HG03108 (cell line): ENCODE measurements at regions not wholly inside any gene's neighbourhood (a gene's known extent, or its start where the extent isn't known, plus 50 kb on each side); places are given as distances from the start of the nearest gene placed in this dataset.

Experiments
- ATAC-seq: cut with Tn5 transposase; IDR thresholded peaks from one replicate; pipeline ENCODE4 v1.9.1; 2021; ENCODE audit warnings: moderate library complexity; ENCODE audit not compliant: unreplicated experiment

DNA sequence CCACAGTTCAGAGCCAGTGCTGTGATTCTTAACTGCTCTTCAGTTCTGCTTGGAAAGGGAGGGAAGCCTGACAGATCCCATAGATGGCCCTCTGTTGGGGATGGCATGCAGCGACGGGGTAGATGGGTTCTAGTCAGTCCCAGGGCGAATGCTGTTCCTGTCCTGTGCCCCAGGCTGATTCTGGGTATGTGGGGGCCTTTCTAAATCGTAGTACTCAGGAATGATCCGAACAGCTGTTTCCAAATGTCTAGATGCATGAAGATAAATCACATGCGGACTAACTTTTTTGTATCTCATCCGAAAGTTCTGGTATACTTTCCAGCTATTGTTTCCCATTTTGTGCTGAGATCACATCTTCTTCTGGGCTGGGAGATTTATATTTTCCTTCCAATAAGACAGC lies 186.0 kb upstream of the MKI67 start:
- no peak for ATAC-seq

DNA sequence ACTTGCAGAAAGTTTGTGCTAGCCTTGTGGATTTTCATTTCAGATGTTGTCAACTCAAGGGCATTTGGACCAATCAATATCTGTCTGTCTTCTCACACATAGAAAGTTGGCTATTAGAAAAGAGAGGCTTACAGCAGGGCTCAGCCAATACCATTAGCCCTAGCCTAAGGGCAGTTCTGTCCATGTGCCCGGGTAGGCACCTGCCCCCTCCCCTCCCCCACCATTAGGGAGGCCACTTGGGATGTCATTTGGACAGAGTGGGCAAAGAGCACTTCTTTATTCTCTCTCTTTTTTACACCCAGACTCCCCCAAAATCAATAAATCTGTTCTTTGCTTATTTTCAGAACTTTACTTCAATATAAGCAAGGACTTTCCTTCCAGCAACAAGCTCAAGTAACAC lies 188.5 kb upstream of the MKI67 start:
- ATAC-seq: no peak

DNA sequence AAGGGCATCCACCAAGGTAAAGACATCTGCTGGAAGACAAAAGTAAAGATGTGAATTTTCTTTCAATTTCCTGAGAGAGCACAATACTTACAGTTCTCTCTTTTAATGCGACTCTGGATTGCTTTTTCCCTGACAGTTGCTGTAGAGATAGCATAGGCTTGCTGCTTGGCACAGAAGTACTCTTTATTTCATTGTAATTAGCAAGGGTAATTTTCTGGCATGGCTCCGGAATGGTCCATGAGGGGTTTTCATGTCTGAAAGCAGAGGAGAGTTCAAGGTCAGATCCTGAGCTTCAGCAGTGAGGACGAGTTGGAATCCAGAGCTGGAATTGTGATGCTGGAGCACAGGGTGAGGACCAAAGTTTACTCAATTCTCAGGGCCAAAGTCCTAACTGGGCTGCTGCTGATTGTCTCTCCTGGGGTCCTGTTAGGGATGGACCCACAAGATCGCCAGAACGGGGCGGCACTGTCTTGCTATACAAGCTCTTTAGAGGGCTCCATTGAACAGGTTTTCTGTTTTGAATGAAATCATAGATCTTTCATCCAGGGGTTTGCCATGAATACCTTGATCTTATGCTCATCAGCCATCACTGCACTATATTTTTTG lies 190.0 kb upstream of the MKI67 start:
- no peak for ATAC-seq

DNA sequence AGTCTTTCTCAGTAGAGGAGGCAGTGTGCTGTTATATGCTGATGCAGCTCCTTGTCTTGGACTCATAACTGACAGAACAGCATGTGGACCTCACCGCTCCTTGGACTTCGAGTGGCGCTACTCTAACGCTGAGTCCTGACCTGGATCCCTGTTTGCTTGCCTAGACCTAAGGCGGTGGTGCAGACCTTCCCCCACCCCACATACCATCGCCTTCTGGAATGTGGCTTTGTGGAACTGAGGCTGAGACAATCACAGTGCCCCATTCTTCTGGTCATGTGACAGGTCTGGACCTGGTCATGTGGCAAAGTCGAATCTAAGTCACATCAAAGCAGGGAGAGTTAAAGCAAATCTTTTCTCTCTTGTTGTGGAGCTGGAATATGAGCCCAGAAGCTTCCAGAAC lies 190.7 kb upstream of the MKI67 start:
- no peak for ATAC-seq

DNA sequence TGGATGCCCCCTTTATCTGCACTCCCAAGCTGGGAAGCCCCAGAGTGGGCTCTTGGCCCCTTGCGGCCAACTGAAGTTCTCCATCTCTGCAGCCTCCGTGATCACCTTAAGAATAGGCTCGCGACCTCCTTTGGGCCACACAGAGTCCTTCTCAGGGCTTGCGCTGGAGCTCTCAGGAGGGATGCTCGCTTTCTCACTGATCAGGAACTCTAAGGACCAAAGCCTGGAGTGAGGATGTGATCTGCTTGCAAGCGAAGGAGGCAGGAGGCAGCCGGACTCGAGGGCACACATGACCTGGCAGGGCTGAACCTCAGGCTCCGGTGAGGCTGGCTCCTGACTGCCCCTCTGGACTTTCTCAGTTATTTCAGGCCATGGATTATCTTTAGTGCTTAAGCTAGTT lies 192.1 kb upstream of the MKI67 start:
- ATAC-seq: no peak

DNA sequence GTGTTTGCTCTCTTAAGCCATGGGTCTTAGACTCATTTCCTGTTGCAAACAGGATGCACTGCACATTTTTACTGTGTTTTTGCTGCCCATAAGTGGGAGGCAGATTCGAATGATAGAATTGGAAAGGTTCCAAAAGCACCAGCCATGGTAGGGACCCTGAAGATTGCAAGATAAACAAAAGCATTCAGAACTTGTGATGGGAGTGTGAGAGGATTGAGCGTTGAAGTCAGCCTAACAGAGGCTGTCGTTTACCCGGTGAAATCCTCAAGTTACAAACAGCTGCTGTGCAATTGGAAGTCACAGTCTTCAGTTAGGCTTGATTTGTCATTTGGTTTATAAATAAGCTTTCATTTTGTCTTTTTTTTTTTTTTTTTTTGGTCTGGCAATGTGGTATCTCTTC lies 192.7 kb upstream of the MKI67 start:
- no peak for ATAC-seq

DNA sequence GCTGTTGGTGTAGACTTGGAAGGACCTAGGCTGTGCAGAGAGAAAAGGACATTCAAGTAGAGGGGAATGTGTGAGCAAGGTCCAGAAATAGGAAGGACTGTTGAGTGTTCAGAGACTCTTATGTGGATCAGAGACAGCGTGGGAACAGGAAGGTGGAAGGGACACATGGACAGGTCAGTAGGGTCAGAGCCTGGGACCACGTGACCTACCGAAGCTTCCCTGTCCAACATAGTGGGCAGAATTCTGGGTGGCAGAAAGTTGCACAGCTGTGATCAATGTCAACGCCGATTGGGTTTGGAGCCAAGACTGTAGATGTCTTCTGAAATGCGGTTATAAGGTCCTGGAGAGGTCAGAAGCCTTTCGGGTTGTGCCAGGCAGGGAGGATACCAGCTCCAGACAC lies 195.9 kb upstream of the MKI67 start:
- ATAC-seq: no peak

DNA sequence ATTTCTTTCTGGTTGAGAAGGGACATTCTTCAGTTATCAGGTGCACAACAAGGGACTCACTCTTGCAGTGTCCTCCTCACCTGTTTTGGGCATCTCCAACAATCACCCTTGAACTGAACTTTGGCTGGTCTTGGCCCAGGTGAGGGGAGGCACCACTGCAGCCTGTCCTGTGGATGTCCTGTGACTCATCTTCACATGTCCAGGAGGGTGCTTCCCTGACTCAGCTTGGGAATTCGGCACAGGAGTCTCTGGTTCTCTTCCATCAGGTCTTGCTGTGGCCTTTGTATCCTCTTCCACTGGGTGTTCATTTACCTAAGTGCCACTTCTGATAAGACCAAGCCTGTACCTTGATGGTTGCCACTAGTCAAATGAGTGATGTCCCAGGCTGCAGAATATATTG lies 196.7 kb upstream of the MKI67 start:
- no peak for ATAC-seq

DNA sequence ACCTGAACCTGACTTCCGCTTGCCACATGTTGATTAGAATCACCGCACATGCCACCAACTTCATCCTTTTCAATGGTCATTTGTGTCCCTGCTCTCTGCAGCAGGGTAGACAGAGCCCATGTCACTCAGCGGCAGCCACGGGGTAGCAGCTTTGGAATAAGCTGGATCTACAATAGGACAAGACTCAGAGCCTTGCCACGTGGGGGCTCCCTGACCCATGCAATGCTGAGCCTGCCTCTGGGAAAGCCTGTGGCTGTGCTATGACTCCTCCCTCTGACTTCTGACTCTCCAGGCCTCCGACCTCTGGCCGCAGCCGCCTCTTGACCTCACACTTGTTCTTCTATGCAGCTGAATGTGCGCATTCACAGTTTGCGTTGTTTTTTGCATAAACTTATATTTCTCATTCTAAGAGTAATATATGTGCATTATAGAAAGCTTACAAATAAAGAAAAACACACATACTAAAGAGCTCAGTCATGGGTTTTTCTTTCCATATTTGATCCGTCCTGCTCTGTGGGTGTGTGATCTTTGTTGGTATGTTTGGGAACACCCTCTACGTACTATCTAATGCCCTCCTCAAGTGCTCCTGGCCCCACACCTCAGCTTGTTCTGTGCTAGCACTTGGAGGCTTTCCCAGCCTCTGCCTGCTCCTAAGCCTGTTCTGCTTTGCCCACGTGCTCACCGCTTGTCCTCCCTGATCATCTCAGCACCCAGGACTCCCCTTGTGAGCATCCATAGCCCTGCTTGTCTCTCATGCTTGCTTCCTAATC lies 198.0 kb upstream of the MKI67 start:
- no peak for ATAC-seq

DNA sequence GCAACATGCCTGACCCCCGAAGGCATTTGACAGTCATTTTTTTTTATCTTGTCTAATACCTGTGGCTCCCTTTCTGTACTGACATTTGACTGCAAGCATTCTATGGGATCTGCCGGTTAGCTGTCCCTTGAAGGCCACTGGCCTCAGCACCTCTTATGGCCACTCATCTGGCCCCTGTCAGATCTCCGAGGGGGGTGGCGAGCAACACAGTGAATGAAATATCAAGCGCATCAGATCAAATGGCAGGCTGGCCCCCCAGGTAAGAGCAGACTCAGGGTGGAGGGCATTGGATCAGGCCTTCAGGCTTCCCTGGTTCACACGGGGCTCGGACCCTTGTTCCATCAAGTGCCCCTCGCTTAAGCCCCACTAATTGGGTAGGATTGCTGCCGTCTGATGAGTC lies 199.6 kb upstream of the MKI67 start:
- no peak for ATAC-seq

DNA sequence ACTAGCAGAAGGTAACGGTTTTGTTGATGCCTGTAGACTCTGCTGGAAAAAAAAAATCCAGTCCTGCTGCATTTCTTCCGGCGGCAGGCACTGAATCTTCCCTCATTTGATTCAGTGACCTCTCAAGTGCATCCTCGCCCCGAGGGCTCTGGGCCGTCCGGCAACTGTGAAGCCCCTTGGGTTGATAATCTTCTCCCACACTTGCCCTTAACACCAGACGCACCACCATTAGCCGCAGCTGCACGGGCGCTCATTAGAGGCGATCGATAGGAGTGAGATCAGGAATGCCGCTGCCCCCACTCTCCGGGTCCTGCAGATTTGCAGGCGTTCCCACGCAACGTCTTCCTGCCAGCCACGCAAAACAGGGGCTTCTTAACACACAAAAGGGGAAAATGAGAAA lies 200.0 kb upstream of the MKI67 start:
- ATAC-seq: no peak

DNA sequence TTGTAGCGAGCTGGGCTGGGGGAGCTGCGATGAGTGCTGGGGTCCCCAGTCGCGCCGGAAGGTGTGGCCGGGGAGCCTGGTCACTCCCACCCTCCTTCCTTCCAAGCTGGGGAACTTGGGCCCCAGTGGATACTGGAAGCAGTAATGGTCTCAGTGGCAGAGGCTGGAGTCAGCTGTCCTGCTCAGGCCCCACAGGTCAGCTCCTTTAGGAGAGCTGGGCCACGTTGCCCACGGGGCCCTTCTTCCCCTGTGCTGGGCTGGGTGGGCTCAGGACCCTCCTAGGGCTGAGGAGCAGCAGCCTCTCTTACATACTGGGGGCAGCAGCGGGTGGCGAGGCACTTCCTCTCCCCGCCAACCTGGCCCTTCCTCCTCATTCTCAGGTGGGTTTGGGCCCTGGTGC lies 200.6 kb upstream of the MKI67 start:
- no peak for ATAC-seq

DNA sequence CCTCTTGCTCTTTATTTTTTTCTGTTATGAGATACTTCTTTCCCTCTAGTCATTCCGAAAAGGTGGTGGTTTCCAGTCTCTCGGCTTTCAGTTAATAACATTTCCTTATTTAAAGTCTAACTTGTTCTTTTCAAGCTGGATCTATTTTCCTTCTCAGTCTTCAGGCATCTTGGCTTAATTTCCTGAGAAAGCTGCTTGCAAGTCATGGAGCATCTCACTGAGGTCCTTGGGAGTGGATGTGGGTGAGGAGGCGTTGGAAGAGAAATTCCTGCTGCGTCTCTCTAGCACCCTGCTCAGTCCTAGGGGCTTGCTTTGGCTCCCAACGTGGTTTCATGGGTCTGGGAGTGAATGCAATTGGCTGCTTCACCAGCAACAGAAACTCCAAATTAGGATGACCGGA lies 210.2 kb upstream of the MKI67 start:
- ATAC-seq: no peak

DNA sequence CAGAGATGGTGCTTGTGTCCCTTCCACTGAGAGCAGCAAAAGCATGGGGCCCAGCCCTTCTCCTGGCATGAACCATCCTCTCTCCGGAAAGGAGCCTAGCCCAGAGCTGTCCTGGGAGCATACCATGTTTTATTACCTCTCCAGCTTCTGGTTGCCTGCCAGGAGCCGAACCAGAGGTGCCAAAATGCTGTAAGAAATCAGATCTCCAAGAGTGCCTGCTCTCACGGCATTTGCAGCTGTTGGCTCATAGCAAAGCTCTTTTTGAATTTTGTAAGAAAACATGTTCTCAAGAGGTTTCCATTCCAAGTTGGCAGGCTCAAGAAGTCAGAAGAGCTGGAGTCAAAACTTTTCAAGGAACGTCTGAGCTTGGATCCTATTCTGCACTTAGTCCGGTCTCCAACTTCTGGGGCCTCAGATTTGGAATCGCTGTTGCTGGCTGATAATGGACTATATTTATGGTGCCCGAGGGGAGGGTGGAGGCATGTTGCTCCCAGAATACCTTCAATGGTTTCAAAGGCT lies 211.7 kb upstream of the MKI67 start:
- no peak for ATAC-seq

DNA sequence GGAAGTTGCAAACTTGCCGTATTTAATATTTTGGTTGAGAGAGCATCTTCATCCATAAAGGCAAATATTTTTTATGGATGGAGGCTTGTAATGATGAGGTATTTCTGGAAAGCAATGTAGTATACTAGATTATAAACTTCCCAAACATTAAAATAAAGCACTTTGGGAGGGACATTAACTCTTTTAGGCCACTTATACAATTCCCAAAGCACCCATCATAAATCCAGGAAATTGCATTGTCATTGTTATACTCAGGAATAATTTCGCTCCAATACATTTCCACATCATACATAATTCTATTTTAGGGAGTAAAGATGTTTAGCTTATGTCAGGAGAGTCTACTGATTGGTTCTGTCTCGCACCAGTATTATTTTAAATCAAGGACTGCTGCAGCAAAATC lies 212.7 kb upstream of the MKI67 start:
- no peak for ATAC-seq

DNA sequence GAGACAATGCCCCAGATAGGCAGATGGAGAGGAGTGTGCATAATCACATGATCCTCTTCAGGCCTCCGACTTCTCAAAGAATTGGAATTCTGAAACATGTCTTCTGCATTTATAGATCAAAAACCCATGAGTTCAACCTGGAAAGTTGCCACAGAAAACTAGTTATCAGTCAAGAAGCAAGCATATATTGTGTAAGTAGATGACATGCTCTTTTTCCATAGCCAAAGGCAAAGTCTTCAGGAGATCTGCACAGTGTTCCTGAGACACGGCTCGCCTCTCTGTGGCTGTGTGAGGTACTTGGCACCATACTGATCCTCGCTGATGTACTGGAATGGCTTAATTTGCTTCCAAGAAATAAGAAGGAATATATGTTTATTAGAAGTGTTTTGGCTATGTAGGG lies 213.5 kb upstream of the MKI67 start:
- no peak for ATAC-seq

DNA sequence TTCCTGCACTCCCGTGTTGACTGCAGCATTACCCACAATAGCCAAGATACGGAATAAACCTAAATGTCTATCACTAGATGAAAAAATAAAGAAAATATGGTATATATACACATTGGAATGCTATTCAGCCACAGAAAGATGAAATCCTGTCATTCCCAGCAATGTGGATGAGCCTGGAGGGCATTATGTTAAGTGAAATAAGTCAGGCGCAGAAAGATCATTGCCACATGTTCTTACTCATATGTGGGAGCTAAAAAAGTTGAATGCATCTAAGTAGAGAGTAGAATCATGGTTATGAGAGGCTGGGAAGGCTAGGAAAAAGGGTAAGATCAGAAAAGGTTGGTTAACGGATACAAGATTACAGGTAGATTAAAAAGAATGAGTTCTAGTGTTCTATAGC lies 219.1 kb upstream of the MKI67 start:
- no peak for ATAC-seq

DNA sequence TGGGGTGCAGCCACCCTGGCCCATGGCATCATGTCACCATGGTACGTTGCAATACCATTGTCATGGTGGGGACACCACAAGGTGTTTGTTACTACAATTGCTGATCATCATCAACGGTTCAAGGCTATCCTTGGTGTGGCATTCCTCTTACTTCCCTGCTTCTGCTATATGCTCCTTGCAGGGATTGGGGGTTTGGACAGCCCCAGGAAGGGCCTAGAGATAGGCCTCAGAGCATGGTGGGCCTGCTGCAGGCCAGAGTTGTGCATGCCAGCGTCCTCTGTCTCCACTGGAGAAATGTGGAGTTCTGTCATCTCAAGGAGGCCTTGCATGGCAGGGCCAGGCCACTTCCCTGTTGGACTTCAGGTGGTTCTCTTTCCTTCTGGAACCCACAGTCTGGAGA lies 234.6 kb upstream of the MKI67 start:
- ATAC-seq: no peak

DNA sequence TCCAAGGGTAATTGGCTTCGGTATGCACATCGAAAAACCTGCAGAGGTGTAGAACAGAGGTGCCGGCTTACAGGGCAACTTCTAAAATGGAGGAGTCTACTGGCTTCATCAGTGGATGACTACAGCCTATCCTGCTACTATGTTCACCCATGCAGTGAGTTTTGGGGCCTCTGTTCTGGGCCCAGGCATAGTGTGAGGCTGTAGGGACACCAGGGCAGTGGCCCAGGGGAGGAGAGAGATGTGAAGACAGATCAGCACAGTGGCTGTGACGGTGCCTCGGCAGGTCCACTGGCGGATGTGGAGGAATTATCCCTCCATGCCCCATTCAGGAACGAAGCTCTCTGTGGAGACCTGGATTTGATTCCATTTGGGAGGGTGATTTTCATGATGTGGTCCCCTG lies 235.3 kb upstream of the MKI67 start:
- no peak for ATAC-seq

DNA sequence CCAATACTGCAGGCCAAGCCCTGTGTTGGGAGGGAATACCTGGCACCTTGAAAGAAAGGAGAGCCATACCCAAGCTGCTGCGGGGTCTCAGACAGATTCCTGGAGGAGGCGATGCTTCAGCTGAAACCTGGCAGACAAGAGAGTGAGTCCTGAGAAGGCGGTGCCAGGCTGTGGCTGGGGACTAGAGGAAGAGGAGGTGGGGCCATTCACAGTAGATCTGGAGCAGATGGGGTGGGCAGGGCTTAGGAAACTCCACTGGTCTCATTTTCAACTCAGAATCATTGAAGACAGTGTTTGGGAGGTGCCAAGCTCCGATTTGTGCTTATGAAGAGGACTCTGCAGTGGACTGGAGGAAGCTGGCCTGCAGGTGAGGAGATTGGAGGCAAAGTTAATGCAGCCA lies 236.3 kb upstream of the MKI67 start:
- no peak for ATAC-seq

DNA sequence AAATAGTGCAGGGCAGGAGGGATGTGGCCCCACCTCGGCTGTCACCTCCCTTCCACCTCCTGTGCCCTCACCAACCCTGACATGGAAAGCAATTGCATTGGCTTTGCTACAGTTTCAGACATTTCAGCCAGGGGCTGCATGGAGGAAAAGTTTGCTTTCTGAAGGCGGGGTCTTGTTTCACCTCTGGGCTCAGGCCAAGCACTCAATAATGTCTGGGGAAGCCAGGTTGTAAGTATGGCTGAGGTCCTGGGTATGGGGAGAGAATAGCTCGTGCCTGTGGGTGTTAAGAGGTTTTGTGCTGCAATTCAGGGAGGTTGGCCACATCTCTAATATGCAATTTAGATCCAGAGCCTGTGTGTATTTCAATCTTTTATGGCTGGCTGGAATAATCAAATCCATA lies 238.4 kb upstream of the MKI67 start:
- no peak for ATAC-seq

DNA sequence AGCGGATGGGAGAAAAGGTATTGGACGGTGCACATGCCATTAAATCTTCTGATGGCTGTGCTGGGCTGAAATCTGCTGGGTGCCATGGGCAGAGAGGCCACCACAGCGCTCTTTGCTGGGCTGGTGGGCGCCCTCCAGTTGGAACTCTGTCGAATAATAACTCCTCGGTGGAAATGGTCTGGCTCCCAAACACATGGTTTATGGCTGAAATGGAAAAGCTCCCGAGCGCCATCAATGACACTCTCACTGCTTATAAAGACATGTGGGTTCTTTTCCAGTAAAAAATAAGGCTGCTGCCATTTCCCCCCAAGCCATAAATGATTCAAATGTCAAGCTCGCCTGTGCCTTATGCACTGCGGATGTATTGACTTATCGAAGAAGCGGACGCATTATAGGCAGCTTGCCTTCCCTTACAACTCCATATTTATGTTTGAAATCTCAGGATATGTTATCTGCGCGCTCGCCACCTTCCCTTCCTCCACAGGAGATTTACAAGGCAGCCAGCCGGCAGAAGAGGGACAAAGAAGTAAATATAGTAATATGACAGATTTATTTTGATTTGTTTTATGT lies 239.0 kb upstream of the MKI67 start:
- ATAC-seq: no peak
